GM19351 (cell line): ENCODE measurements at regions not wholly inside any gene's neighbourhood (a gene's known extent, or its start where the extent isn't known, plus 50 kb on each side); places are given as distances from the start of the nearest gene placed in this dataset.

Experiments
- ATAC-seq: cut with Tn5 transposase; IDR thresholded peaks from one replicate; pipeline ENCODE4 v1.9.1; 2021; ENCODE audit warnings: mild to moderate bottlenecking, moderate library complexity; ENCODE audit not compliant: unreplicated experiment

DNA sequence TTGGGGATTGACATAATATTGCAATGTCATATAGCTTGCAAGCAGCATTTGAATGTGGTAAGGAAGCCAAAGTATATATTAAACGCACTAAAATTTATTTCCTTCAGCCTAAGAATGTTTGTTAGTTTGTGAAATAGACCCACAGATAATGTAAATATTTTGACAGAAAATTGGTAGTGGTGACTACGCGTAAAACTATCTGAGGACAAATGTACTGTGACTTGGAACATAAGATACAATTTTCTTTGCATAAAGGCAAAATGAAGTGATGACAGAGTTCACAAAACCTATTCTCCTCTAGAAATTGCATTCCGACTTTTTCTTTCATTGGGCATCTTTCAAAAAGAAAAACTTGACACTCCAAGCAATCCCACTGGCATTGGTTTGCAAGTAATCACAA lies 411.1 kb upstream of the LRATD1 start:
- no peak for ATAC-seq

DNA sequence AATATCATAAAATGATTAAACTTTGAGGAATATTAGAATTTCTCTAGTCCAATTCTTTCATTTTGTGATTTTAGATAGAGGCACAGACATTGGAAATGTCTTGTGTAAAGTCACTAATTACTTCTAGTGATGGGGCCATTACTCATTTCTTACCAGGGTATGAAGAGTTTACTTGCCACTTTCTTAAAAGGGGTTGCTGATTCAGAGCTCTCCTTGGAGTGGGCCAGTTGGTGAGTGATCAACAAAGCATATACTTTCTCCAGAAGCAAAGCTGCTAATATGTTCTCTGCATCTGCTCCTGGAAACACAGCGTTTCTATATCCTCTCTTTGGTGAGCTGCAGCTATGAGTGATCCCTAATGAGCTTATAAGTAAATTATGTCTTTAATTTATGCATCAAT lies 408.9 kb upstream of the LRATD1 start:
- no peak for ATAC-seq

DNA sequence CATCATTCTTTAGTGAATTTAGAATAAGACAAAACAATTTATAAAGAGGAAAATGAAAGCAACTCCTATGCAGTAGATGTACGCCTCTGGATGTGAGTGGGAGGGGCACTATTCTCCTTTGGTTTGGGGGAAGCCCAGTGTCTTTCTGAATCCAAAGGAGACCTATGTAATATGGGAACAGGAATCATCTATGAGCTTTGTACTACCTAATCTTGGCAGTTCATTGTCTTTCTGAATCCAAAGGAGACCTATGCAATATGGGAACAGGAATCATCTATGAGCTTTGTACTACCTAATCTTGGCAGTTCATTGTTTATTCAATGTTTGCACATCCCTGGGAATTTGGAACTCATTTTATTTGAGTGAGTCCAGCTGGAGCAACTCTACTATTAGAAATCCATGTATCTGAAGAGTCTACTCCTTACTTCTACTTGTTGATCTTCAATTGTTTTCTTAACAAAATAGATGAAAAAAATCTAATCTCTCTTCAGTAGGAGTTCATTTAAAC lies 401.1 kb upstream of the LRATD1 start:
- ATAC-seq: no peak

GRCh38 chr2:14232217-14232616 lies 400.3 kb upstream of the LRATD1 start:
- ATAC-seq: no peak

DNA sequence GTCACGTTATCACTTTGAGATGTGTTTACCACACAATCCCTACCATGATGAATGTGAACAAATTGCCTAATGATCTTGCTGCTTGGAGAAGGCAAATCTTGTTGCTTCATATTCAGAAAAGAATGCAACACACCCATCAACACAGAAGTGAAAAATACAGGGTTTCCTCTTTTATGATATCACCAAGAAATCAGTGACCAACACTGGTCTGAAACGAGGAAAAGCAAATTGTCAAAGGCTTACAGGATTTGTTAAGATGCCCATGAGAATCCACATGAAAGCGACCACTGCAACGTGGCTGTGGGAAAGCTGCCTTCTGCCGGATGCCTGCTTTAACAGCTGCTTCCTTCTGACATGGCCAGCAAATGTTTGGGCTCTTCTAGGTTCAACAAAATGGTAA lies 397.6 kb upstream of the LRATD1 start:
- no peak for ATAC-seq

DNA sequence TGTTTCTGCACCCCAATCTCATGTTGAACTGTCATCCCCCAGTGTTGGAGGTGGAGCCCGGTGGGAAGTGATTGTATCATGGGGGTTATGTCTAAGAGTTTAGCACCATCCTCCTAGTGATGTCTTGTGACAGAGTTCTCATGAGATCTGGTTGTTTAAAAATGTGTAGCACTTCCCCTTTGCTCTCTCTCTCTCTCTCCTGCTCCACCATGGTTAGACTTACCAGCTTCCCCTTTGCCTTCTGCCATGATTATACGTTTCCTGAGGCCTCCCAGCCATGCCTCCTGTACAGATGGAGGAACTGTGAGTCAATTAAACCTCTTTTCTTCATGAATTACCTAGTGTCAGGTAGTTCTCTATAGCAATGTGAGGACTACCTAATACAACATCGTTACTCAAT lies 396.9 kb upstream of the LRATD1 start:
- no peak for ATAC-seq

DNA sequence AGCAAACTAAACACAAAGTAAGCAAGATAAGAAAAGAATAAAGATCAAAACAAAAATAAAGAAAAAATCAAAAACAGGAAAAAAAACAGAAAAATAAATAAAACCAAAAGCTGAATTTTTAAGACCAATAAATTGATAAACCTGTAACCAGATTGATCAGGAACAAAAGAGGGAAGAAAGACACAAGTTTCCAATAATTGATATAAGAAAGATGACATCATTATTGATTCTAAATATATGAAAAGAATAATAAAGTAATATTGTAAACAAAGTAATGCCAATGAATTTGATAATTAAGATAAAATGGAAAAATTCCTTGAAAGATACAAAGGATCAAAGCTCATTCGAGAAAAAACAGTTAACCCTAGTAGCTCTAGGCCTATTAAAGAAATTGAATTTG lies 394.6 kb upstream of the LRATD1 start:
- no peak for ATAC-seq

DNA sequence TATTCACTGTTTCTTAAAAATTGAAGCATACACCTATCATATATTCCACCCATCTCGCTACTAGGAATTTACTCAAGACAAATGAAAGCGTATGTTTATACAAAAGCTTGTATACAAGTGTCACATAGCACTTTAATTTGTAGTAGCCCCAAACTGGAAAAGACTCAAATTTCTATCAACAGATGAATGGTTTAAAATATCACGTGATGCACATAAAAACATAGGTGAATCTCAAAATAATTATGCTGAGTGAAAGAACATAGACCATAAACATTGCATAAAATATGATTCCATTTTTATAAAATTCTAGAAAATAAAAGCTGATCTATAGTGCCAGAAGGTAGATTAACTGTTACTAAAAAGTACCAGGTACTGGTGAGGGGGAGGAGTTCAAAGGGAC lies 392.9 kb upstream of the LRATD1 start:
- ATAC-seq: no peak

- ATAC-seq: no peak
Observed at GRCh38 chr2:14240868-14241267, 391.6 kb upstream of the LRATD1 start.

- ATAC-seq: no peak
Observed at GRCh38 chr2:14245901-14246300, 386.6 kb upstream of the LRATD1 start.

DNA sequence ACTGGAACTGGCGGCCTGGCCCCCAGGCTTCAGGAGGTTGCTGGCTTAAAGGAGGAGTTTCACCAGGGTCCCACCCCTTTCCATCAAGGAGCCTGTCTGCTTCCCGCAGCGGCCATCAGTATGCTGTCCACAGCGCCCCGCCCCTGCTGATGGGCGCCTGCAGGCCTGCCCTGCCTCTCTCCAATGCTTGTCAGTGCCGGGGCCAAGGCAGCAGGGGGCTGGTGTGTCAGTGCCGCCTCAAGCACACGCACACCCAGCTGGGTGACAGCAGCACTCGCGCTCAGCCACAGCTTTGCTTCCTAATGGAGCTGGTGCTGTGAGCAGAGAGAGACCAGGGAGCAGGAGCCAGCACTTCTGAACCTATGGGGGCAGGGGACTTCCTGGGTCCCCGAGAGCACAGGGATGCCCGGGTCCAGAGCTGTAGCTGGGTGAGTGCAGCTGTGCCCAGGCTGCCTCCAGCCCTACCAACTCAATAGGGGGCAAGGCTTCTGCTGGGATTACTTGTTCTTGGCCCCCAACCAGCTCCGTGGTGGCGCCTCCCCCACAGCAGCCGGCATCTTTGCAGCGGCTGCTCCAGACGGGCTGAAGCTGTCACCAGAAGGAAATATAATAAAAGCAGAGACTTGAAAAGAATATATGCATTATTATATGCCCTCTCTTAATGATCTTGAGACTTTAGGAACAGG lies 377.2 kb upstream of the LRATD1 start:
- ATAC-seq: no peak

- no peak for ATAC-seq
Observed at GRCh38 chr2:14256890-14257289, 375.6 kb upstream of the LRATD1 start.

GRCh38 chr2:14257801-14258507 lies 374.6 kb upstream of the LRATD1 start:
- ATAC-seq: no peak

DNA sequence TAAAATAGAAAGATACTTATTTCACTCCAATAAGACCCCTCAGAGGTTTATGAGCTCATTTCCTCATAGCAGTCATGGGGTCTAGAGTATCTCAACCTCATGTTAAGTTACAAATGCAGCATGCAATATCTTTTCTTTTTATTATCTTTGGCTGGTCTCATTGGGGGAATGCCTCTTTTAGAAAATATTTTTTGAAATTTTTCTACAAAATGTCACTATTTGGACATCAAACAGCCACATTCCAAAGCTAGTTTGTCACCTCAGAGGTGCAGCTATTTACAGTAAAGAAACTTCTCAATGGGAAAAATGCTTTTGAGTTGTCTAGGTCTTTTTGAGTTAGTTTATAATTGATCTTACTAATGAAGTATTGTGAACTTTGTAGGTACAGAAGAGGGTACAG lies 370.7 kb upstream of the LRATD1 start:
- ATAC-seq: no peak

GRCh38 chr2:14263053-14263452 lies 369.5 kb upstream of the LRATD1 start:
- ATAC-seq: no peak

DNA sequence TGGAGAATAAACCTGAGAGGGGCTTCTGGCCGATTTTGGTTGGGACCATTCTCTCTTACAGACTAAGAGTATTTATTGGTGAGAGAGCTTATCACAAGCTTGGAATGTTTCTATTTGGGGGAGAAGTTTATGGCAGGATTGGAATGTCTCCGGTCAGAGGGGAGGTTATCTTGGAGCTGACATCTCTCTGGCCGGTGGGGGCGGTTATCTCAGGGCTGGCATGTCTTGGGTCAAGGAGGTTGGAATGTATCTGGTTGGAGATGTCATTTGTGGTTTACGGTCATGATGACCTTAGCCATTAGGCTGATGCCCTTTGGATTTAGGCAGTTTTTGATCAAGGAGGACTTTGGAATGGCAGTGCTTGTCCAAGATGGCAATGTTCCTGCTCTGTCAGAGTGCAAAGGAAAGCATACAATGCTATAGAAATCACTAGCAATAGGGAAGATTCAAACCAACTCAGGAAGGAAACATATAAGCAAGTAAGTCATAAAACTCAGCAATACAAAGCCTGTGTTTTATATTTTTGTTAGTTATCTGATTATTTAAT lies 362.4 kb upstream of the LRATD1 start:
- no peak for ATAC-seq

DNA sequence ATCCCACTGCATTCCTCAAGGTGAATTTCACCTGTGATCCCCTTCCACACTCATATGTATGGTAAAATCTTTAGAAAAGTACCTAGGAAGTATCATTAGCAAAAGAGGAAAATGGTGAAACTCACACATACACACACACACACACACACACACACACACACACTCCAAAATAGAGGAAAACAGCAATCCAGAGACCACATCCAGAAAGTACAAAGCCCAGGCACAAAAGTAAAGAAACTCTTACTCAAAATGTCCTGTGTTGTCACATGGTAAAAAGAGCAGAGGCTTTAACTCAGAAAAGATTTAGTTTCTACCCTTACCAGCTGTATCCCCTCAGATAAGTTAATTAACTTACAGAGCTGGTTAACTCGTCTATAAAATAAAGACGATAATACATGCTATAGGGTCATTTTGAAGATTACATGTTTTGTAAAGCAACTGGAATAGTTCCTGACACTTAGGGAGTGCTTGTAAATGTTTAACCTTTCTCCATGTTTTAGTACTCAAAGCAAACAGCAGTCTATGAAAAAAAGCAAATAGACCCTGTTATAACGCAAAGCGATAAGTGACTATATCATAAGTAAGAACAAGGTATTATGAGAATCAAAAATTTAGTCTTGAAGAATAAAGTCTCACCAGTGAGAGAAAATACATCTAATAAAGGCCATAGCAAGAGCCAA lies 360.0 kb upstream of the LRATD1 start:
- ATAC-seq: no peak

DNA sequence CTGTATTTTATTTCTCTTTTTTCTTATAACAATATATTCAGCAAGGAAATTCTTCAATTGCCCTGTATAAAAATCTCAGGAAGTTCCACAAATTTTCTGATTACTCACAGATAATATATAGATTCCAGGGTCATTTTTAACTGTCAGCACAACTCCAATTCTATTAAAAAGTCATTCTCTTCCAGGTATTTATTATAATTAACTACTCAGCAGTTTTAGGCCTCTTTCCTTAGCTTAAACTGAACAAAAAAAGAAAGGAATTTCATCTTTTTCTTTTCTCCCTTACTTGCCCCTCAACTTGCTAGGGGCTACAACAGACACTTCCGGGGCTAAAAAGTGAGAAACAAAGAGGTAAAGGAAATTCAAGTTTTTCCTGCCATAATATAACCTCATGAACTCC lies 358.9 kb upstream of the LRATD1 start:
- no peak for ATAC-seq

DNA sequence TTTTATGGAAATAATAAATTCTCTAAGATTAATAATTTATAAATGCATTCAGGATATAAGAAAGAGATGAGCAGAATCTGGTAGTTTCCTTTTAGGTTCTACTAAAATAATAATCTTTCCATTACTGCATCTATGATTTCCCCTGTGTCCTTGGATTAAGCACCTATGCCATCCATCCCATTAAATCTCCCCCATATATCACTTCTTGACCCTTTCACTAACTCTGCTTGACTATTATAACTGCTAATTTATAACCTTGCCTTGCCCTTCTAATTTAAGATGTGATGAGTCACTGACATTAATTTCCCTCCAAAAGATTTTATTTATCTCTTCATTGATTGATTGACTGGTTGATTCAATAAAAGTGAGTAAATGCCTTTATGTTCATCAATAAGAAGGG lies 348.3 kb upstream of the LRATD1 start:
- ATAC-seq: no peak

DNA sequence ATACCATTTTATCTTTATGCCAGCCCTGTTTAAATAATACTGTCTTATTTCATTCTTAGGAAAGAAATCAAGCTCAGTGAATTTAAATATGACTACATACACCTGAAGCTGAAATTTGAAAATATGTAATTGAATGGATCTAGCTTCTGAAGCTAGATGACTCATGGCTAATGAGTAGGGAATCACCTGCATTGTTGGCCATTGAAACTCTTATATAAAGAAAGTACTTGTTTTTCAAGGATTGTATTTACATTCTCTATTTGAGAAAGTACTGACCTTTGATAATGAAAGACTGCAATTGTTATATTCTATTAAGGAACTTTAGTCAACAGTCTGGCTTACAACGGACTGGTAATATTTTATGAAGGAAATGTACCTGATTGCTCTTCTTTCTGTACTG lies 346.7 kb upstream of the LRATD1 start:
- ATAC-seq: no peak

DNA sequence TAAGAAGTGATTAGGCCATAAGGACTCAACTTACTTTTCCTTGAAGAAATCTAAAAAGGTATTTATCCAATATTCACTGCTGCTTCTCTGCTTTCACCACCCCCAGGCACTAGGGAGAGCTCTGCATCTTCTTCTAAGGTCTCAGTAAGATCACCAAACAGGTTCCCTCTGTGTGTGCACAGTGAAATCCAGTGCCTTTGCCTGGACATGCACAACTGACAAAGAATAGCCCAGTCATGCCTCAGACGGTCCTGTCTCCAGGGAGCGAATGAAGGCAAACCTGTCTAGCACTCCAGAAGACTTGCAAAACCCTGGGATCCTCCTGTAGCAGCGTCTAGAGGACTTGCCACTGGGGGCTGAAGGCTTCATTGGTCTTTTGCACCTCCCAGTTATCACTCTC lies 344.5 kb upstream of the LRATD1 start:
- ATAC-seq: no peak

DNA sequence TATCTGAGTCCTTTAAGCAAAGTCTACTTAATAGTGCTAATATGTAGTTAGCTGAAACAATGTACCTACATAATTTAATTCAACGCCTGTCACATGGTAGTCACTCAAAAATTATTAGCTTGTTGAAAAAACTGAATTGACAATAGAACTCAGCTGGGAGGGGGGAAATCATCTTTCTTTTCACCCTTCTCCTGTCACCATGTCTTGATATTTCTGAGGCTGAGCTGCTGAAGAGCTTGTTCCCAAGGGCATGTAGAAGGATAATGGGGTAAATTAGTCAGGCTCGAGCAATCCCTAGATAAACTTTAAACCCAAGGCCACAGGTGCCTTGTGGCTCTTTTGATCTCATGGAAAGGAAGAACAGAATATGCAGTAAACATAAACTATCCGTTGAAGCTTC lies 339.6 kb upstream of the LRATD1 start:
- no peak for ATAC-seq
